ENCODE measurements at regions not wholly inside any gene's neighbourhood (a gene's known extent, or its start where the extent isn't known, plus 50 kb on each side); places are given as distances from the start of the nearest gene placed in this dataset.

DNA sequence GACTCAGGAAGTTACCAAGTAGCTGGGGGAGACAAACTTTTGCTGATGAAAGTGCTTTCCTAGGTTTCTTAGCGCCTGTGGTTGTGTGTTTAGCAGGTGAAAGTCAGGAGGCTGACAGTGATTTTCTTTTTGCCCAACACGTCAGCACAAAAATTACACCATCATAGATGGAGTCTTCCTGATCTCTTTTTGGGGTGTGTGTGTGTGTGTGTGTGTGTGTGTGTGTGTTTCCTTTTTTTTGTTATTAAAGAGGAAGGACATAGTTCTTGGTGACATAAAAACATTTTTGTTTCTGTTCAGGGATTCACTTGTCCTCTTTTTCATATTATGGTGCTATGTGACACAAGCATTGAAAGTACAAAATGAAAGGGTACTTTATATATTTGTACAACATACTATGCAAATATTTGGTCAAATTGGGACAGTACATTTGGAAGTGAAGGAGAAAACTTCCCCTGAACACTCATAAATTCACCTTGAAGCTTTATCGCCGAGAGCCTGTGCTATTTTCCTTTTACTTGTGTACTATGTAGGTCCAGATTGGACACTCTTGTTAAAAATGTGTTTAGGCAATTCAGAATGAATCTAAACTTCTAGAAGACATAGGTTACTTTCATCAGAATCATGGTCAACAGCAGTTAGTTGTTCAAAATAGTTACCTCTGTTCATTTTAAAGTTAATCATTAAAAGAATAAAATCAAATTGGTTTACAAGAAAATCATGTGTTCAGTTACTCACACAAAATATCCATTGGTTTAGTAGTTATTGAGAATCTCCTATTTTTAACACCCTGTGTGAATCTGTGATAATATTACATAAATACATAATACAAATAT lies 491.9 kb downstream of the IRS1 start:
- no peak overlapping the region for H3K4me3 ChIP-seq (replicated peaks; ENCODE audit: low read depth, low read length)
- TF ChIP-seq CTCF (IDR thresholded peaks at IDR 0.05; ENCODE audit: insufficient read depth, low read length, poor library complexity, severe bottlenecking): no peak
- peaks cover 2% of the 10 kb centered on the region; the same call in 1 of the 2 replicates for H3K27me3 ChIP-seq (replicated peaks; ENCODE audit: control insufficient read depth, insufficient read depth, low read length)
- no peak for DNase-seq (ENCODE audit: extremely low read depth, insufficient read length)
- H3K36me3 ChIP-seq (ENCODE audit: control insufficient read depth, insufficient read depth, low read length): no peaks in the 10 kb centered on the region

DNA sequence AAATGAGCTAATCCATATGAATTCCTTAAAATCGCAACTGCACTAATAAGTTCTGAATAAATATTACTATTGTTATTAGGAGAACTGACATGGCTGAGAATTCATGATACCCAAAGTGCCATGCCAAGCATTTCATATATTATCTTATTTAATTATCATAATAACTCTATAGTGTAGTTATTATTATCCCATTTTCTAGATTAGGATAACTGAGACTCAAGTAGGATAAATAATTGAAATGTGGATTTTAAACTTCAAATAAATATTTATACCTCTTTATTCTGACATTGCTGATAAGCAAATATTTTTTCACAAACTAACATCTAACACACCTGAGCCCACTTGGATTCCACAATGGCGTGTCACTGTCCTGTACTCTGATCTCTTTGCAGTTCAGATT lies 492.7 kb downstream of the IRS1 start:
- peaks cover 2% of the 10 kb centered on the region; the same call in 1 of the 2 replicates for H3K27me3 ChIP-seq (replicated peaks; ENCODE audit: control insufficient read depth, insufficient read depth, low read length)
- no peak for DNase-seq (ENCODE audit: extremely low read depth, insufficient read length)
- no peak overlapping the region for H3K4me3 ChIP-seq (replicated peaks; ENCODE audit: low read depth, low read length)
- no peaks in the 10 kb centered on the region for H3K36me3 ChIP-seq (ENCODE audit: control insufficient read depth, insufficient read depth, low read length)
- TF ChIP-seq CTCF (IDR thresholded peaks at IDR 0.05; ENCODE audit: insufficient read depth, low read length, poor library complexity, severe bottlenecking): no peak

DNA sequence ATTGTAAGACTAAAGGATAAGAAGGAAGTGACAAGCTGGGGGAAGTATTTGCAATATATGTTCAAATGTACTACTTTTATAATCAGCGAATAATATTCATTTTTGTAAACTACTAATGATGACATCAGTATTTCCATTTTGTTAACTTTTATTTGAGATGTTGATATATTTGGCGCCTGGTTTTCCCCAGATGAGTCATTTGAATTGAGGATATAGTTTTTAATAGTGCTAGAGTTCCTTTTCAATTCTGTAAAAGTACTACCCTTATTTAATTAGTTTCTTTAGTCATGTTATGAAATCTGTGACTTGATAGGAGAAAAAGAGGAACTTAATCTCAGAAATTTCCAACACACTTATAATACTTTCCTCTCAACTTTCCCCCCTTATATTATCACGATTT lies 495.3 kb downstream of the IRS1 start:
- Histone ChIP-seq H3K4me3 (replicated peaks; ENCODE audit: low read depth, low read length) (no peak overlapping the region), H3K36me3 (ENCODE audit: control insufficient read depth, insufficient read depth, low read length) (no peaks in the 10 kb centered on the region), H3K27me3 (replicated peaks; ENCODE audit: control insufficient read depth, insufficient read depth, low read length) (peaks cover 2% of the 10 kb centered on the region; the same call in 1 of the 2 replicates)
- no peak for TF ChIP-seq CTCF (IDR thresholded peaks at IDR 0.05; ENCODE audit: insufficient read depth, low read length, poor library complexity, severe bottlenecking)
- DNase-seq (ENCODE audit: extremely low read depth, insufficient read length): peak; percentile 24

DNA sequence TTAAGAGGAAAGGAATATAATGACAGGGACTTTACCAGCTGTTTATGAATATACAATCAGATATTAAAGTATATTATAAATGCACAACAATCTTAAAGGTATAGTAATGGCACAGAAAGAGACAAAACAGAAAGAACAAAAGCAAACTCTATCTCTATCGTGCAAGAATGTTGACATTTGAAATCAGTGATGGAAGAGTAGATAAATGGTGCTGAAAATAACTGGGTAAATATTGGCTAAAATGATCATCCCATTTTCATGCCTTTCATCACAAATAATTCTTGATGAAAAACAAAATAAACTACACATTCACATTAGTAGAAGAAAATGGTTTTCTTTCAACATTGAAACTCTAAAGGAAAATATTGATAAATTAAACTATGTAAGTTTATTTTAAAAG lies 495.9 kb downstream of the IRS1 start:
- TF ChIP-seq CTCF (IDR thresholded peaks at IDR 0.05; ENCODE audit: insufficient read depth, low read length, poor library complexity, severe bottlenecking): no peak
- Histone ChIP-seq H3K27me3 (replicated peaks; ENCODE audit: control insufficient read depth, insufficient read depth, low read length) (no peaks in the 10 kb centered on the region), H3K36me3 (ENCODE audit: control insufficient read depth, insufficient read depth, low read length) (no peaks in the 10 kb centered on the region), H3K4me3 (replicated peaks; ENCODE audit: low read depth, low read length) (no peak overlapping the region)
- no peak for DNase-seq (ENCODE audit: extremely low read depth, insufficient read length)

DNA sequence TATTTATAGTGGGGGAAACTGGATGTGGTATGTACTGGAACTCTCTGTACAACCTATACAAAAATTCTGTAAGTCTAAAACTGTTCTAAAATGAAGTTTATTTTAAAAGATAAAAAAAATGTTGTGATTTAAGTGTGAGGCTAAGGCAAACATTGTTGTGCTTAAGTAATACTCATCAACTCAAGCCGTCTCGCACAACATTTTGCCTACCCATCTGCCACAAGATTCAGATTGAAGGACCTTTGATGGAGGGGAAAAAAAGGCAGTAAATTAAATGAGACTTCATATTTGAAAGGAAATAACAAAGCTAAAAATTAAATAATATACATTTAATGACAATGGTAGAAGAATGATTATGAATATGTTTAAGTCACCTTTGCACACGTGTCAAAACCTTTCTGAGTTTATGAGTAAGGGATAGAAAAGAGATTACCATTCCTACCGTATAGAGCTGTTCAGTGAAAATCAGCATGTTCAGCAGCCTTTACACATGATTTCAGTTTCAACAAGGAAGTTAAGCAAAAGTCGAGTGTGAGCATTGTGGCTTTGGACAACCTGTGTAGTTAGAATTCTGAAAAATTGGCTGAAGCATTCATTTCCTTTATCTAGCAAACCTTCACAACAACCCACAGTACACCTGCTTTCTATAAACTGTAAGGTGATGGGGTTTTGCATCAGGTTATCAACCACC lies 499.3 kb downstream of the IRS1 start:
- no peak for TF ChIP-seq CTCF (IDR thresholded peaks at IDR 0.05; ENCODE audit: insufficient read depth, low read length, poor library complexity, severe bottlenecking)
- Histone ChIP-seq H3K36me3 (ENCODE audit: control insufficient read depth, insufficient read depth, low read length) (no peaks in the 10 kb centered on the region), H3K27me3 (replicated peaks; ENCODE audit: control insufficient read depth, insufficient read depth, low read length) (no peaks in the 10 kb centered on the region), H3K4me3 (replicated peaks; ENCODE audit: low read depth, low read length) (no peak overlapping the region)
- peak; percentile 48 for DNase-seq (ENCODE audit: extremely low read depth, insufficient read length)

Data from GM06990 (cell line).